Right lobe of liver (tissue), 4 donors: ENCODE measurements at regions not wholly inside any gene's neighbourhood (a gene's known extent, or its start where the extent isn't known, plus 50 kb on each side); places are given as distances from the start of the nearest gene placed in this dataset.

Source experiments
- POLR2A ChIP-seq: fragments of 450-650 bp; IDR thresholded peaks from one replicate; pipeline ENCODE4 v1.6.1; 2017; ENCODE audit warnings: antibody characterized with exemption, mild to moderate bottlenecking
- TF ChIP-seq, protein P1 (sequence below), 4 donors: fragments of 200-600 bp in 3 of 4; fragments of 450-650 bp in 1 of 4; IDR thresholded peaks; one replicate each; pipeline versions ENCODE4 v1.5.1 to v1.8.0; 2016 to 2022; ENCODE audit warnings: antibody characterized with exemption in 4 of 4, mild to moderate bottlenecking in 2 of 4
- donor health status: DM: no; HTN: no; CAD: no.
- donor health status: DM: no; HTN: no; CAD: no.
- donor health status: DM: no; HTN: yes; CAD: no.

GRCh38 chr10:55311848-55312635, 511.0 kb upstream of the PCDH15 start:
- TF ChIP-seq, protein P1, sequence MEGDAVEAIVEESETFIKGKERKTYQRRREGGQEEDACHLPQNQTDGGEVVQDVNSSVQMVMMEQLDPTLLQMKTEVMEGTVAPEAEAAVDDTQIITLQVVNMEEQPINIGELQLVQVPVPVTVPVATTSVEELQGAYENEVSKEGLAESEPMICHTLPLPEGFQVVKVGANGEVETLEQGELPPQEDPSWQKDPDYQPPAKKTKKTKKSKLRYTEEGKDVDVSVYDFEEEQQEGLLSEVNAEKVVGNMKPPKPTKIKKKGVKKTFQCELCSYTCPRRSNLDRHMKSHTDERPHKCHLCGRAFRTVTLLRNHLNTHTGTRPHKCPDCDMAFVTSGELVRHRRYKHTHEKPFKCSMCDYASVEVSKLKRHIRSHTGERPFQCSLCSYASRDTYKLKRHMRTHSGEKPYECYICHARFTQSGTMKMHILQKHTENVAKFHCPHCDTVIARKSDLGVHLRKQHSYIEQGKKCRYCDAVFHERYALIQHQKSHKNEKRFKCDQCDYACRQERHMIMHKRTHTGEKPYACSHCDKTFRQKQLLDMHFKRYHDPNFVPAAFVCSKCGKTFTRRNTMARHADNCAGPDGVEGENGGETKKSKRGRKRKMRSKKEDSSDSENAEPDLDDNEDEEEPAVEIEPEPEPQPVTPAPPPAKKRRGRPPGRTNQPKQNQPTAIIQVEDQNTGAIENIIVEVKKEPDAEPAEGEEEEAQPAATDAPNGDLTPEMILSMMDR (IDR thresholded peaks at IDR 0.05): no peak
- TF ChIP-seq POLR2A: no peak
